ENCODE measurements at regions not wholly inside any gene's neighbourhood (a gene's known extent, or its start where the extent isn't known, plus 50 kb on each side); places are given as distances from the start of the nearest gene placed in this dataset.
"Not testable (repeated sequence)": the region's sequence is repeated elsewhere in the genome, so short reads cannot be mapped to it uniquely, and the experiment has no call there.

- no peak for DNase-seq
Observed at GRCh38 chr7:153012203-153012602, 252.7 kb downstream of the ACTR3B start.

DNA sequence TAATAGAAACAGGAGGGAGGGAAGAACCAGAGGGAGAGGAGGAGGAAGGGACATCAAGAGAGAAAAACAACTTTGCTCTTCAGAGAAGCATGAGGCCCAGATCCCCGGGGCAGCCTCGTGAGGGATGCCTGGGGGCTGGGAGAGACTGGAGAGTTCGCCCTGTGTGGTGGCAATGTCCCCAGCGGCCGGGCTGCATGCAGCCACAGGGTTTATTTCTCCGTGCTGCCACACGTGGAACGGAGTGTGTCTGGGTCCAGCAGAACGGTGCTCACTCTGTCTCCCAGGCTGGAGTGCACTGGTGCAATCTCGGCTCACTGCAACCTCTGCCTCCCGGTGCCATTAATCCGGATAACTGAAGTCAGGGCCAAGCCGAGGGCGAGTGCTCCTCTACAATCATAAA is 257.7 kb downstream of the ACTR3B start:
- no peak for DNase-seq

DNA sequence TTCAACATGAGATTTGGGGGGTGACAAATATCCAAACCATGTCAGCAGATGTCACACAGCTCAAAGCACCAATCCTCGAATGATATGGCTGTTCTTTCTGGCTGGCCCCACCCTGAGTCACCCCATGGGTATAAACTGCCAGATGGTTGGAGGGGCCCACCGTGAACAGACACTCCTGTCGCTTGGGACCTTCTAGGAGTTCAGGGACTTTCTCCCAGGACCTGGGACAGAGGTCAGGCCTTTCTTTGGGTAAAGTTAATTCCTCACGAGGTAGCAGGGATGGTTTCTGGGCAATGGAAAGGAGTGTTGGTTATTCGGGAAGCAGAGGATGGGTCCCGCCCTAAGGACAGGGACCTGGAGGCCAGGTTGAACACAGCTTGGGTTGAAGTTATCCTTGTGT is 262.0 kb downstream of the ACTR3B start:
- DNase-seq, result no peak

GRCh38 chr7:153022475-153023193 is 263.1 kb downstream of the ACTR3B start:
- DNase-seq, result no peak

DNA sequence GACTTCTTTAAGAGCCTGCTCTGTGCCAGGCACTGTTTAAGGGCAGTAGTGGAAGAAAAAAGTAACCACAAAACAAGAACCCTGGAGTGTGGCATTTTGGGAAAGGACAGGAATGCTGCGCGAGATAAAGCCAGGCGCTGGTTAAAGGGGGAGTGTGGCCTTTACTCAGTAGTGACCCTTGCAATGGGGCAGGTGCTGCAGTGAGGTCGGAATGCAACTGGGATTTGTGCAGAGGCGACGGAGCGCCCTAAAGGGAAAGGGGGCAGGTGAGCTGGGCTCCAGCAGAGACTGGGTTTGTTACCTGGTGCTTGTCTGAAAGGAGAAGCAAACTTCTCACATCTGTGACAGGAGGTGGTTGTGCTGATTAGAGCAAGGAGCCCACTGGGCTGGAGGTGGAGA is 263.6 kb downstream of the ACTR3B start:
- DNase-seq, result no peak

GRCh38 chr7:153027210-153027609 is 267.7 kb downstream of the ACTR3B start:
- no peak for DNase-seq

DNA sequence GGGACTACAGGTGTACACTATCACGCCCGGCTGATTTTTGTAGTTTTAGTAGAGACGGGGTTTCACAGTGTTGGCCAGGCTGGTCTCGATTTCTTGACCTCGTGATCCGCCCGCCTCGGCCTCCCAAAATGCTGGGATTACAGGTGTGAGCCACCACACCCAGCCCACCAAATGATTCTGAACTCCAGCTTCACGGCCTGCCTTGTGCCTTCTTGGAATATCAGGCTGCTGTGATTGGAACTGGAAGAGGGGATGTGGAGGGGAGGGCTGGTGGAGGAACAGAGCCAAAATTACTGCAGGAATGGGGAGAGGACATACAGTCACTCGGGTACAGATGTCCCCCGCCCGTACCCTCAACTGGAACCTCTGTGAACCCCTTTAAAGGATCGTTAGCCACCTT is 268.4 kb downstream of the ACTR3B start:
- DNase-seq, result no peak

DNA sequence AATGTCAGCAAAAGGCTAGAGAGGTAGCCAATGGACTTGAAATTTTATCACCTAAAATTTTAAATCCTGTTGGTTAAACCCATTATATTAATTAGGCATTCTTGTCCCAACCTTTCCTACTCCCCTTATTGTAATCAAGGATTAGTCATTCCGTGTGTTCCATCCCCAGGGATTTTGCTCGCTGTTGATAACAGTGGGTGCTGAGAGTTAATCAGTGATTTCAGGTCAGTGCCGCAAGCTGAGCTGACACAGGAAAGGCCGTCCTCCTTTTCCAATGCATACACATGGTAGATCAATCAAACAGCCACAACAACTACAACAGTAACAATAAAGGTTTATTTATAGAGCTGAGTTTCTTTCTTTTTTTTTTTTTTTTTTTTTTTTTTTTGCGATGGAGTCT is 271.4 kb downstream of the ACTR3B start:
- no peak for DNase-seq

GRCh38 chr7:153034791-153035190 is 275.2 kb downstream of the ACTR3B start:
- no peak for DNase-seq

DNA sequence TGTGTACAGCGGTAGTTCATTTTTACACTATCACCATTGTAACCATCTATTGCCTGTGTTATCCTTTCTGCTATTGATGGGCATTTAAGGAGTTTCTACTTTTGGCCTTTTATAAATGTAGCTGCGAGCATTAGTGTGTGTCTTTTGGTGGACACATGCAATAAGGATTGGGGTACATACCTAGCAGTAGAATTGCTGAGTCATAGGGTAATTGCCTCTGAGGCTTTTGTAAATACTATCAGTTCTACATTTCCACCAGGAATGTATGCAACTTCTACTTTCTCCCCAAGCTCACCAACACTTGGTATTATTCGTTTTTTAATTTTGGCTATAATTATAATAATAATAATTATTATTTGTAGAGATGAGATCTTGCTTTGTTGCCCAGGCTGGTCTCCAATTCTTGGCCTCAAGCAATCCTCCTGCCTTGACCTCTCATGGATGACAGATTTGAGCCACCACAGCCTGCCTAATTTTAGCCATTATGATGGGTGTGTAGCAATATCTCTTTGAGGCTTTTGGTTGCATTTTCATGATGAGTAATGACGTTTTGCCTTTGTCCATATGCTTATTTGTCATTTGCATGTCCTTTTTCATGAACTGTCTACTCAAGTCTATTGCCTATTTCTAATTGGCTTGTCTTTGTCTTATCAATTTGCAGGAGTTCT is 277.0 kb downstream of the ACTR3B start:
- DNase-seq, result no peak

DNA sequence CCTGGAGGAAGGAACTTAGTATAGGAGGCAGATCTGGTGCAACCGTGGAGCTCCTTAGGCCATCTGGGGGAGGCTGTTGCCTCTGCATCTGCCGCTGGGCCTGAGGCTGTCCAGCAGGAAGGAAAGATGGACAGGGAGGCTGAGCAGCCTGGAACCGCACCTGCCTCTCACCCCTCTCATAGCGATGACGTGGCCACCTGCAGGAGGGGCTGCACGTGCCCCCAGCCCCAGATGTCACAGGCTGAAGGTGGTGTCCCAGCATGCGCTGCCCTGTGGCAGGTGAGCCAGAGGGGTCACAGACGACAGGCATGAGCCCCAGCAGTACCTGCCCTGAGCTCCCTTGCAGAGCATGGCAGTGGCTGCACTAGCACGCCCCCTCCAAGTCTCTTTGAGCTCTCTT is 283.9 kb downstream of the ACTR3B start:
- no peak for DNase-seq

- no peak for DNase-seq
Observed at GRCh38 chr7:153044981-153045380, 285.4 kb downstream of the ACTR3B start.

DNA sequence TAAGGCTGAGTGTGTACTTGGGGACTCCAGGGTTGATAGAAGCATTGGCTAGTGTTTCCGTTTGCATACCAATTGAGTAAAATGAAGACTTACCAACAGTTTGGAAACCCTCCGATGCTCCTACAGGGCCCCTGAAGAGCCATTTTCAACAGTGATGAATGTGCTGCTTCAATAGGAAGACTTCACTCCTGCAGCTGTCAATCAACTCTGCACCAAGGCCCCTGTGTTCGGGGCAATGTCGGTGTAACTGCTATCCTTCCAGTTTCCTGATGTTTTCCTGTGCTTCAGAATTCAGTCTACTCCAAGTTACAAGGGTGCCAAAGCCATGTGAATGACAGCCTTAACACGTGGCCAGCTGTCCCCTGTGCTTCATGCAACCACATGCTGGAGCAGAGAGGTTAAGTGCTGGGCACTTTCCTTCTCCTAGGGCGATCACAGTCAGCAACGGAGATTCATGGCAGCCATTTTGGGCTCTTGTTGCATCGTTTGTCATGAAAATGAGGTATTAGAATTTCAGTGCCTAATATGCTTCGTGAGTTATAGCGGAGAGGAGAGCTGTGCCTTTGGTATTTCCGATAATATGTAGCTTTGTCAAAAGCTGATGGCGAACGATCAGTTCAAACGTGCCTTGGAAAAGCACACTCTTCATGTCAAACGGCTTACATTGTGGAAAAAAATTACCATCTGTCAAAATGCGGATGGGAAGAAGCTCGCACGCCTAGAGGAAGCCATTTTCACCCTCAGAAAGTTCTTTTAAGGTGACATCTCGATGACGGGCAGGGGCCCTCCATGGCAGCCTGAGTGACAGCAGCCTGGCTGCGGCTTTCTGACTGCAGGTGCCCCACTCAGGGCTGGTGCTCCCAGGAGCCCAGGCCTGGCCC is 287.8 kb downstream of the ACTR3B start:
- no peak for DNase-seq

DNA sequence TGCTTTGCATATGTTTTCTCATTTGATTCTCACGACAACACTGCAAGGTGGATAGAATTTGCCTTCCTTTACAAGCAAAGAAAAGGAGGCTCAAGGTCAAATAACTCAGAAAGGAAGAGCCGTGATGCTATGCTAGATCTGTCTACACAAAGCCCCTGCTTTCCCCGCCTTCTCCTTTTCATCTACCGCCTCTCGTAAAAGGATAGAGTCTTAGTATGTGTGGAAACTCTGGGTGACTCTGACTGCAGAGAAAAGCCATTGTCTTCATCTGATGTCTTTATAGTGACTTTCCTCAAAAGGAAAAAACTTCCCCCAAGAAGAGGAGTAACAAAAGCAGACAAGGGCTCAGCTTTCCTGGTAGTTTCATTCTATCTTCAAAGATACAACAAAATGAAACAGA is 292.7 kb downstream of the ACTR3B start:
- no peak for DNase-seq

DNA sequence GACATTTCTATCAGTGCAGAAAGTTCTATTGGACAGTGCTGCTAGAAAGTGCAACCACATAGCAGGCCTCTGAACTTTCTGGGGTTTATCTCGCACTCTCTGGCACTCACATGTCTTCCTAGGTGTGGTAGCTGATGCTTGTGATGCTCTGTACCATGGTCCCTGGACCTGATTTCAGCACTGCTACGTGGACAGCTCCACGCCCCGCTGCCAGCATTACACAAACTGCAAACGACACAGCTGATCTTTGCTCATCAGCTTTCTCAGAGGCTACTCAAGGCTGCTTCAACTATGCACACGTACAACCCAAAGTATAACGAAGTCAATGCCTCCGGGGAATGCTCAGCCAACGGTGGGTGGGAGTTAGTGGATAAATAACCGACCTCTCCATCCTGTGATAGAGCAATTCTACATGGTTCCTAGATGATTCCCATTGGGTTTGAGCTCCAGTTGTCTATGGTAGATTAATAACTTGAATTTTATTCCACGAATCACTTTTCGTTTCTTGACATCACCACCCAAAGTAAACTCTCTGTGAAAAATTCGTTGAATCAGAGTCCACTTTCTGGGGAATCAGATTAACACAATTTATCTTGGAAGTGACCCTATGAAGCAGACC is 302.5 kb downstream of the ACTR3B start:
- DNase-seq, result peak; percentile 26

DNA sequence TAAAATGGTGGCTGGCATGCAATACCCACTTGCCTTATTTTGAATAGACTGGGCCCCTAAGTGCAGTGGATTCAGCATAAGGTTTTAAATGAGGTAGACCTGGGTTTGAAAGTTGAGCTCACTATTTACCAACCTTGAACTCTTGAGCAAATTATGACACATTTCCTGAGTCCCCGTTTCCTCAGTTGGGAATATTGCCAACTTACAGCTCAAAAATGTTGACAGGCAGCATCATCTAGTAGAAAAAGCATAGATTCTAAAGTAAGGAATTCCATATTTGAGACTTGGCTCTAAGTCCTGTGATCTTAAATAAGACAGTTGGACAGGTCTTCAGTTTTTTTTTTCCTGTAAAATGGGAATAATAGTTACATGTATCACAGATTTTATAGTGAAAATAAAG is 305.5 kb downstream of the ACTR3B start:
- DNase-seq, result no peak

DNA sequence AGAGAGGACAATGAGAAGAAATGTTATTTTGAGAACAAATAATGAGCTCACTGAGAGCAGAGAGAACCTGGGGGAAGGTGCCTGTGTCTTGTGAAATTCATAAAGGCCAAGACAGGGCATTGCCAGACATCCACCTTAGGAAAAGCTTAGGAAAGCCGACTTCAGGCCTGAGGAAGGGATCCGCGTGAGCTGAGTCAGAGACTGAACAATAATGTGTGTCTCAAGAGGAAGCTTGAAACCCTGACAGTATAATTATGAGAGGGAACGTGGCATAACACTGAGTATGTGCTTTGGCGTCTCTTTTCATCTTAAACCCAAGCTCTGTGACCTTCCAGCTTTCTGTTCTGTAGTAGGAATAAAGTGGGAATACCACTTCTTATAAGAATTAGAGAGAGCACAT is 307.2 kb downstream of the ACTR3B start:
- no peak for DNase-seq

- DNase-seq, result no peak
Observed at GRCh38 chr7:153070141-153070540, 310.6 kb downstream of the ACTR3B start.

- DNase-seq, result no peak
Observed at GRCh38 chr7:153072806-153073205, 313.3 kb downstream of the ACTR3B start.

- DNase-seq, result not testable (repeated sequence)
Observed at GRCh38 chr7:153076289-153076688, 316.7 kb downstream of the ACTR3B start.

GRCh38 chr7:153081496-153081895 is 321.9 kb downstream of the ACTR3B start:
- DNase-seq, result no peak

DNA sequence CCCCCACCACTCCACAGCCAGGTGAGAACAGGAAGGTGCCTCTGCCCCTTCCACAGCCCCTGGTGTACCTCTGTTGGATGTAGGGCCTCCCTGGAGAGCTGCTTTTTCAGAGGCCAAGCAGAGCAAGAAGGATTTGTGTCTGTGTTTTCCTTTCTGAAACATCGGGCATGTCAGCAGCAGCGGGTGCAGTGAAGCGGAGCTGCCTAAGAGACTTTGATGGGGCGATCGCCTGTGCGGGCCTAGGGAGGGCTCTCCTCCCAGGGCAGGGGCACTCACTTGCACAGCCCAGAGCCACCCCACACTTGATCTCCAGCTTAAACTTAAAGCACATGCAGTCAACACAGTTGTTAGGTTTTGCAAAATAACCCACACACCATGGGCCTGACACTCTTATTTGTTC is 324.7 kb downstream of the ACTR3B start:
- DNase-seq, result no peak

DNA sequence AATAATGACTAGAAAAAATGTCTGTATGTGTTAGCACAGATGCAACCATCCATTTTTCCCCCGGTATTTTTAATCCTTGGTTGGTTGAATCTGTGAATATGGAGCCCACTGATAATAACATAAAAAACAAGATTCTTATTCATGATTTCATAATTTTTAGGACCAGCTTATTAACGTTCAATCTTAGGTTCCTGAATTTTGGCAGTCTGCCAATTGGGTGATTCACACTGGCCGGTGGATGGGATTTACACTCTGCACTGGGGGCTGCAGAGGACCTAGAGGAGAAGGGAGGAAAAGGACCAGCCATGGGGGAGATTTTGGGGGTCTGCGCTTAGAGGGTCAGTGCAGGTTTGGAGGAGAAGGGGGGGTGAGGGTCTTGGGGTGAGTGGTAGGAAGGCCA is 327.9 kb downstream of the ACTR3B start:
- DNase-seq, result peak; percentile 4
